Islet of Langerhans (tissue), 1 donor: ENCODE measurements at regions not wholly inside any gene's neighbourhood (a gene's known extent, or its start where the extent isn't known, plus 50 kb on each side); places are given as distances from the start of the nearest gene placed in this dataset.

Experiments used
- FAIRE-seq: peaks from one replicate; lab custom pipeline; 2011; peaks lifted over from hg19 to GRCh38; lab: Jason Lieb, UNC

- no peak for FAIRE-seq
These were observed 60.7 kb upstream of the SMLR1 start for GRCh38 chr6:130766239-130767144.

GRCh38 chr6:130769861-130770260 is 57.3 kb upstream of the SMLR1 start:
- FAIRE-seq = no peak

GRCh38 chr6:130771741-130772140 is 55.5 kb upstream of the SMLR1 start:
- no peak for FAIRE-seq

GRCh38 chr6:130773860-130774259 is 53.3 kb upstream of the SMLR1 start:
- FAIRE-seq = no peak

- no peak for FAIRE-seq
These were observed 51.7 kb upstream of the SMLR1 start for GRCh38 chr6:130775411-130776012.

- no peak for FAIRE-seq
These were observed 50.8 kb upstream of the SMLR1 start for GRCh38 chr6:130776287-130776925.
